HL-60 (cell line): ENCODE measurements at regions not wholly inside any gene's neighbourhood (a gene's known extent, or its start where the extent isn't known, plus 50 kb on each side); places are given as distances from the start of the nearest gene placed in this dataset.

Source experiments
- GABPA ChIP-seq: IDR thresholded peaks from 2 replicates; pipeline ENCODE4 v1.6.1; 2012; ENCODE audit warnings: low read depth
- POLR2AphosphoS5 ChIP-seq: IDR thresholded peaks from 2 replicates; pipeline ENCODE4 v1.6.1; 2012; ENCODE audit warnings: low read depth
- SPI1 ChIP-seq: IDR thresholded peaks from 2 replicates; pipeline ENCODE4 v1.6.1; 2012; ENCODE audit warnings: low read depth, mild to moderate bottlenecking, borderline replicate concordance
- TF ChIP-seq, protein P1 (sequence below): IDR thresholded peaks from one replicate; pipeline ENCODE4 v1.5.1; 2011; ENCODE audit warnings: low read length, control low read depth, inconsistent platforms; ENCODE audit not compliant: insufficient read depth
- TF ChIP-seq, protein P2 (sequence below): IDR thresholded peaks from 2 replicates; pipeline ENCODE4 v1.6.1; 2012; ENCODE audit warnings: low read depth; ENCODE audit not compliant: insufficient replicate concordance

DNA sequence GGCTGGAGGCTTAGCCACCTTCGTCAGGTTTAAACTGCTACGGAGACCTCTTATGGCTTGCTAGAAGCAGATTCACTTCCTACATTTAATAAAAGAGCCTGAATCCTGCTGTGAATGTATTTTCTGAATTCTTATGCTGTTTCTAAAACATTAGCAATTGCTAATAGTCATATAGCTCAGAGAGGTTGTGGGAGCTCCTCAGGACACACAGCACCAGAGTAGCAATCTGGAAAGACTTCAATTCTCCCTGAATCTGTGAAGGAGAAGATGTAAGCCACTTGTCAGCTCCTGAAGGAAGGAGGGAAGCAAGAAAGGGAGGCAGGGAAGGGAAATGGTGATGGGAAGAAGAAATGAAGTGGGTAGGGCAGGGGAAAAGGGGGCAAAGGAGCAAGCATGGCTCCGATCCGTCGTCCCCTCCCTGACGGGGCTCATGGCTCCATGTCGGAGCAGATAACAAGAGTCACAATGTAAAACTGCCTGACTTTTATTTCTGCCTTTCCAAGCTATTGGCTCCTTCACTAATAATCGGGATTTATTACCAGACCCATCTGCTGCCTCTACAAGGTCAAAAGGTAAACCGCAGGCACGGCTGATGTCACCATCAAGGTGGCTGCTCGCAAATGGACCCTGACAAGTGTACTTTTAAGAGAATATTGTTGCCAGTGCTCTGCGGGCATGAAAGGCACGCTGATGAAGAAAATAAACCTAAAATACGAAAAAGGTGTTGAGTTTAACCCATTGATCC, 656.0 kb upstream of the SALL3 start:
- TF ChIP-seq, protein P1, sequence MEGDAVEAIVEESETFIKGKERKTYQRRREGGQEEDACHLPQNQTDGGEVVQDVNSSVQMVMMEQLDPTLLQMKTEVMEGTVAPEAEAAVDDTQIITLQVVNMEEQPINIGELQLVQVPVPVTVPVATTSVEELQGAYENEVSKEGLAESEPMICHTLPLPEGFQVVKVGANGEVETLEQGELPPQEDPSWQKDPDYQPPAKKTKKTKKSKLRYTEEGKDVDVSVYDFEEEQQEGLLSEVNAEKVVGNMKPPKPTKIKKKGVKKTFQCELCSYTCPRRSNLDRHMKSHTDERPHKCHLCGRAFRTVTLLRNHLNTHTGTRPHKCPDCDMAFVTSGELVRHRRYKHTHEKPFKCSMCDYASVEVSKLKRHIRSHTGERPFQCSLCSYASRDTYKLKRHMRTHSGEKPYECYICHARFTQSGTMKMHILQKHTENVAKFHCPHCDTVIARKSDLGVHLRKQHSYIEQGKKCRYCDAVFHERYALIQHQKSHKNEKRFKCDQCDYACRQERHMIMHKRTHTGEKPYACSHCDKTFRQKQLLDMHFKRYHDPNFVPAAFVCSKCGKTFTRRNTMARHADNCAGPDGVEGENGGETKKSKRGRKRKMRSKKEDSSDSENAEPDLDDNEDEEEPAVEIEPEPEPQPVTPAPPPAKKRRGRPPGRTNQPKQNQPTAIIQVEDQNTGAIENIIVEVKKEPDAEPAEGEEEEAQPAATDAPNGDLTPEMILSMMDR = no peak
- TF ChIP-seq POLR2AphosphoS5 (no peak), GABPA (no peak), SPI1 (no peak)
- TF ChIP-seq, protein P2, sequence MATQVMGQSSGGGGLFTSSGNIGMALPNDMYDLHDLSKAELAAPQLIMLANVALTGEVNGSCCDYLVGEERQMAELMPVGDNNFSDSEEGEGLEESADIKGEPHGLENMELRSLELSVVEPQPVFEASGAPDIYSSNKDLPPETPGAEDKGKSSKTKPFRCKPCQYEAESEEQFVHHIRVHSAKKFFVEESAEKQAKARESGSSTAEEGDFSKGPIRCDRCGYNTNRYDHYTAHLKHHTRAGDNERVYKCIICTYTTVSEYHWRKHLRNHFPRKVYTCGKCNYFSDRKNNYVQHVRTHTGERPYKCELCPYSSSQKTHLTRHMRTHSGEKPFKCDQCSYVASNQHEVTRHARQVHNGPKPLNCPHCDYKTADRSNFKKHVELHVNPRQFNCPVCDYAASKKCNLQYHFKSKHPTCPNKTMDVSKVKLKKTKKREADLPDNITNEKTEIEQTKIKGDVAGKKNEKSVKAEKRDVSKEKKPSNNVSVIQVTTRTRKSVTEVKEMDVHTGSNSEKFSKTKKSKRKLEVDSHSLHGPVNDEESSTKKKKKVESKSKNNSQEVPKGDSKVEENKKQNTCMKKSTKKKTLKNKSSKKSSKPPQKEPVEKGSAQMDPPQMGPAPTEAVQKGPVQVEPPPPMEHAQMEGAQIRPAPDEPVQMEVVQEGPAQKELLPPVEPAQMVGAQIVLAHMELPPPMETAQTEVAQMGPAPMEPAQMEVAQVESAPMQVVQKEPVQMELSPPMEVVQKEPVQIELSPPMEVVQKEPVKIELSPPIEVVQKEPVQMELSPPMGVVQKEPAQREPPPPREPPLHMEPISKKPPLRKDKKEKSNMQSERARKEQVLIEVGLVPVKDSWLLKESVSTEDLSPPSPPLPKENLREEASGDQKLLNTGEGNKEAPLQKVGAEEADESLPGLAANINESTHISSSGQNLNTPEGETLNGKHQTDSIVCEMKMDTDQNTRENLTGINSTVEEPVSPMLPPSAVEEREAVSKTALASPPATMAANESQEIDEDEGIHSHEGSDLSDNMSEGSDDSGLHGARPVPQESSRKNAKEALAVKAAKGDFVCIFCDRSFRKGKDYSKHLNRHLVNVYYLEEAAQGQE = no peak
